Naive thymus-derived CD4-positive, alpha-beta T cell (primary cell): ENCODE measurements at regions not wholly inside any gene's neighbourhood (a gene's known extent, or its start where the extent isn't known, plus 50 kb on each side); places are given as distances from the start of the nearest gene placed in this dataset.

ENCODE experiments used
- ATAC-seq: fragments of 150-1000 bp; cut with Tn5 transposase; 2 replicates; pipeline ENCODE4 v1.10.0; 2021; ENCODE audit warnings: mild to moderate bottlenecking, moderate library complexity
- CTCF ChIA-PET: fragments of 350-600 bp; sonication (Branson Sonifier 250); formaldehyde crosslinking; loops from one replicate; lab custom pipeline; 2021; ENCODE audit warnings: antibody characterized with exemption; lab: Charles Lee
- POLR2A ChIA-PET: fragments of 350-600 bp; sonication (Branson Sonifier 250); formaldehyde crosslinking; loops from one replicate; lab custom pipeline; 2021; ENCODE audit warnings: antibody characterized with exemption, inconsistent platforms; lab: Charles Lee
- DNase-seq, 9 donors: peaks; one replicate each; pipeline versions ENCODE4 v3.0.0 to v3.0.0-alpha.2; 2020 to 2022; ENCODE audit warnings: mixed read lengths in 1 of 9
- H3K27ac ChIP-seq: one replicate; pipeline ENCODE4 v1.7.0; 2013; ENCODE audit warnings: mild to moderate bottlenecking, low read depth, low read length, moderate library complexity
- H3K27me3 ChIP-seq, 2 donors: one replicate each; pipeline ENCODE4 v1.7.0; 2013; ENCODE audit warnings: low read length in 2 of 2, mild to moderate bottlenecking in 2 of 2, moderate library complexity in 2 of 2; ENCODE audit not compliant: control insufficient read depth in 2 of 2, insufficient read depth in 2 of 2
- H3K36me3 ChIP-seq, 3 experiments: 1 replicate in 2 of 3; 2 replicates in 1 of 3; pipeline ENCODE4 v1.7.0; 2013; ENCODE audit warnings: low read length in 3 of 3, mild to moderate bottlenecking in 3 of 3, moderate library complexity in 1 of 3; ENCODE audit not compliant: insufficient read depth in 3 of 3, control insufficient read depth in 2 of 3
- H3K4me1 ChIP-seq, 2 donors: one replicate each; pipeline ENCODE4 v1.7.0; 2013; ENCODE audit warnings: low read length in 2 of 2, mild to moderate bottlenecking in 2 of 2, moderate library complexity in 1 of 2; ENCODE audit not compliant: control insufficient read depth in 2 of 2, insufficient read depth in 2 of 2
- H3K4me3 ChIP-seq: 2 replicates; pipeline ENCODE4 v1.7.0; 2013; ENCODE audit warnings: mild to moderate bottlenecking, low read length
- H3K9me3 ChIP-seq, 3 experiments: 1 replicate in 2 of 3; 2 replicates in 1 of 3; pipeline ENCODE4 v1.7.0; 2013; ENCODE audit warnings: low read length in 3 of 3; ENCODE audit not compliant: control insufficient read depth in 2 of 3
- H3K27ac Mint-ChIP-seq, 9 donors: one replicate each; pipeline ENCODE4 v1.8.0; 2020 to 2022; ENCODE audit warnings: mixed read lengths in 9 of 9, mild to moderate bottlenecking in 8 of 9, moderate library complexity in 5 of 9, inconsistent platforms in 2 of 9
- H3K27me3 Mint-ChIP-seq, 5 donors: one replicate each; pipeline ENCODE4 v1.8.0; 2021 to 2022; ENCODE audit warnings: mixed read lengths in 5 of 5, mild to moderate bottlenecking in 1 of 5
- H3K36me3 Mint-ChIP-seq, 5 donors: one replicate each; pipeline ENCODE4 v1.8.0; 2020 to 2022; ENCODE audit warnings: mixed read lengths in 5 of 5, mild to moderate bottlenecking in 3 of 5, inconsistent platforms in 1 of 5
- H3K4me1 Mint-ChIP-seq, 7 donors: one replicate each; pipeline ENCODE4 v1.8.0; 2020 to 2022; ENCODE audit warnings: mixed read lengths in 7 of 7, mild to moderate bottlenecking in 3 of 7, inconsistent platforms in 1 of 7
- H3K4me3 Mint-ChIP-seq, 10 donors: one replicate each; pipeline ENCODE4 v1.8.0; 2020 to 2022; ENCODE audit warnings: mild to moderate bottlenecking in 10 of 10, mixed read lengths in 10 of 10, moderate library complexity in 6 of 10, inconsistent platforms in 2 of 10
- H3K9me3 Mint-ChIP-seq, 11 donors: one replicate each; pipeline ENCODE4 v1.8.0; 2020 to 2022; ENCODE audit warnings: mixed read lengths in 11 of 11, mild to moderate bottlenecking in 4 of 11, inconsistent platforms in 1 of 11, moderate library complexity in 1 of 11
- intact Hi-C, 2 donors: fragments of 100-400 bp; cut with micrococcal nuclease; formaldehyde crosslinking; loops; one replicate each; pipeline ENCODE4 v1.15.1; 2023

- H3K4me1 Mint-ChIP-seq: no peaks in the 10 kb centered on the region
- no peak for ATAC-seq
- intact Hi-C loops: no loop called here
Measured at GRCh38 chr11:130772266-130773227, 143.7 kb downstream of the SNX19 start.

GRCh38 chr11:130773244-130773820, 142.9 kb downstream of the SNX19 start:
- Mint-ChIP-seq H3K9me3 (peaks cover 0 to 2% (median 0%) of the 10 kb centered on the region in 11 donors), H3K27me3 (peaks cover 0 to 21% (median 8%) of the 10 kb centered on the region in 5 donors), H3K27ac (no peak overlapping the region), H3K4me1 (no peaks in the 10 kb centered on the region), H3K36me3 (no peaks in the 10 kb centered on the region), H3K4me3 (no peak overlapping the region)
- no peak for ATAC-seq
- intact Hi-C loops: no loop called here
- DNase-seq: no peak
- no peak overlapping the region for H3K4me3 ChIP-seq
- no peaks in the 10 kb centered on the region for H3K27me3 ChIP-seq
- H3K9me3 ChIP-seq: no peaks in the 10 kb centered on the region
- no peak overlapping the region for H3K27ac ChIP-seq
- CTCF ChIA-PET: no interaction called here
- POLR2A ChIA-PET: no interaction called here
- no peaks in the 10 kb centered on the region for H3K4me1 ChIP-seq
- H3K36me3 ChIP-seq: no peaks in the 10 kb centered on the region

More at GRCh38 chr11:130772266-130773227, 143.7 kb downstream of the SNX19 start:
- CTCF ChIA-PET: no interaction called here
- H3K27me3 Mint-ChIP-seq: peaks cover 0 to 15% (median 8%) of the 10 kb centered on the region in 5 donors
- Histone ChIP-seq H3K36me3 (no peaks in the 10 kb centered on the region), H3K27me3 (no peaks in the 10 kb centered on the region), H3K4me1 (no peaks in the 10 kb centered on the region), H3K4me3 (no peak overlapping the region), H3K27ac (no peak overlapping the region), H3K9me3 (no peaks in the 10 kb centered on the region)
- no peak overlapping the region for H3K4me3 Mint-ChIP-seq
- H3K36me3 Mint-ChIP-seq: no peaks in the 10 kb centered on the region
- H3K9me3 Mint-ChIP-seq: peaks cover 0 to 2% (median 0%) of the 10 kb centered on the region in 11 donors
- POLR2A ChIA-PET: no interaction called here
- no peak for DNase-seq
- no peak overlapping the region for H3K27ac Mint-ChIP-seq

GRCh38 chr11:130774703-130775102, 141.6 kb downstream of the SNX19 start:
- intact Hi-C loops: no loop called here
- H3K9me3 Mint-ChIP-seq: peaks cover 0 to 2% (median 0%) of the 10 kb centered on the region in 11 donors
- DNase-seq (no peak), ATAC-seq (no peak)
- ChIA-PET CTCF (no interaction called here), POLR2A (no interaction called here)
- Histone ChIP-seq H3K27ac (no peak overlapping the region), H3K4me1 (no peaks in the 10 kb centered on the region), H3K36me3 (no peaks in the 10 kb centered on the region), H3K27me3 (no peaks in the 10 kb centered on the region), H3K9me3 (no peaks in the 10 kb centered on the region), H3K4me3 (no peak overlapping the region)
- peaks cover 0 to 13% (median 8%) of the 10 kb centered on the region in 5 donors for H3K27me3 Mint-ChIP-seq
- no peak overlapping the region for H3K4me3 Mint-ChIP-seq
- H3K36me3 Mint-ChIP-seq: no peaks in the 10 kb centered on the region
- no peaks in the 10 kb centered on the region for H3K4me1 Mint-ChIP-seq
- H3K27ac Mint-ChIP-seq: no peak overlapping the region

GRCh38 chr11:130775306-130776060, 140.8 kb downstream of the SNX19 start:
- H3K27me3 Mint-ChIP-seq: peaks cover 0 to 13% (median 8%) of the 10 kb centered on the region in 5 donors
- H3K27me3 ChIP-seq: no peaks in the 10 kb centered on the region
- H3K9me3 Mint-ChIP-seq: peaks cover 0 to 2% (median 0%) of the 10 kb centered on the region in 11 donors
- POLR2A ChIA-PET: no interaction called here
- H3K36me3 Mint-ChIP-seq: no peaks in the 10 kb centered on the region
- no peaks in the 10 kb centered on the region for H3K36me3 ChIP-seq
- H3K9me3 ChIP-seq: no peaks in the 10 kb centered on the region
- ATAC-seq: no peak
- H3K4me1 ChIP-seq: no peaks in the 10 kb centered on the region
- H3K27ac Mint-ChIP-seq: no peak overlapping the region
- H3K4me1 Mint-ChIP-seq: no peaks in the 10 kb centered on the region
- H3K4me3 Mint-ChIP-seq: no peak overlapping the region
- CTCF ChIA-PET: no interaction called here
- H3K4me3 ChIP-seq: no peak overlapping the region
- intact Hi-C loops: no loop called here
- DNase-seq: no peak
- no peak overlapping the region for H3K27ac ChIP-seq

- H3K4me3 Mint-ChIP-seq: no peak overlapping the region
- H3K4me3 ChIP-seq: no peak overlapping the region
- no peaks in the 10 kb centered on the region for H3K9me3 ChIP-seq
- intact Hi-C loops: no loop called here
- H3K4me1 Mint-ChIP-seq: no peaks in the 10 kb centered on the region
- no peak overlapping the region for H3K27ac Mint-ChIP-seq
- no peaks in the 10 kb centered on the region for H3K4me1 ChIP-seq
- ChIA-PET POLR2A (no interaction called here), CTCF (no interaction called here)
- DNase-seq (no peak), ATAC-seq (no peak)
- no peaks in the 10 kb centered on the region for H3K36me3 ChIP-seq
- H3K9me3 Mint-ChIP-seq: peaks cover 0 to 2% (median 0%) of the 10 kb centered on the region in 11 donors
- H3K27me3 ChIP-seq: no peaks in the 10 kb centered on the region
- H3K27ac ChIP-seq: no peak overlapping the region
- no peaks in the 10 kb centered on the region for H3K36me3 Mint-ChIP-seq
- peaks cover 0 to 11% (median 8%) of the 10 kb centered on the region in 5 donors for H3K27me3 Mint-ChIP-seq
Measured at GRCh38 chr11:130776061-130776419, 140.2 kb downstream of the SNX19 start.

- Mint-ChIP-seq H3K36me3 (no peaks in the 10 kb centered on the region), H3K9me3 (peaks cover 0 to 2% (median 0%) of the 10 kb centered on the region in 11 donors), H3K4me3 (no peak overlapping the region), H3K4me1 (no peaks in the 10 kb centered on the region), H3K27ac (no peak overlapping the region), H3K27me3 (peaks cover 0 to 10% (median 8%) of the 10 kb centered on the region in 5 donors)
- no peak for DNase-seq
- no peak for ATAC-seq
- Histone ChIP-seq H3K9me3 (no peaks in the 10 kb centered on the region), H3K4me3 (no peak overlapping the region), H3K4me1 (no peaks in the 10 kb centered on the region), H3K36me3 (no peaks in the 10 kb centered on the region), H3K27ac (no peak overlapping the region), H3K27me3 (no peaks in the 10 kb centered on the region)
- intact Hi-C loops: no loop called here
- POLR2A ChIA-PET: no interaction called here
- CTCF ChIA-PET: no interaction called here
Measured at GRCh38 chr11:130778026-130778425, 138.3 kb downstream of the SNX19 start.
